Breast epithelium (tissue), 4 donors: ENCODE measurements at regions not wholly inside any gene's neighbourhood (a gene's known extent, or its start where the extent isn't known, plus 50 kb on each side); places are given as distances from the start of the nearest gene placed in this dataset.
"Not testable (repeated sequence)": the region's sequence is repeated elsewhere in the genome, so short reads cannot be mapped to it uniquely, and the experiment has no call there.

Source experiments
- DNase-seq, 2 donors: peaks; one replicate each; pipeline ENCODE4 v3.0.0-alpha.2; 2019; ENCODE audit warnings: low spot score in 2 of 2
- H3K27ac ChIP-seq, 2 donors: fragments of 200-600 bp; sonication (generic) in 1 of 2; one replicate each; pipeline ENCODE4 v1.5.1; 2016 to 2019; ENCODE audit warnings: mild to moderate bottlenecking in 1 of 2
- H3K27me3 ChIP-seq, 2 donors: fragments of 200-600 bp; sonication (generic) in 1 of 2; one replicate each; pipeline versions ENCODE4 v1.5.1 to v1.6.0; 2017 to 2019; ENCODE audit warnings: control low read depth in 1 of 2, mild to moderate bottlenecking in 1 of 2
- H3K36me3 ChIP-seq: fragments of 200-600 bp; one replicate; pipeline ENCODE4 v1.5.1; 2019
- H3K4me1 ChIP-seq, 2 donors: fragments of 200-600 bp; sonication (generic); one replicate each; pipeline ENCODE4 v1.5.1; 2016 to 2019; ENCODE audit warnings: control low read depth in 1 of 2
- H3K4me3 ChIP-seq, 3 donors: fragments of 200-600 bp; sonication (generic); 1 replicate in 2 of 3; 2 replicates in 1 of 3; pipeline ENCODE4 v1.5.1; 2016 to 2019; ENCODE audit warnings: mild to moderate bottlenecking in 3 of 3, moderate library complexity in 2 of 3
- H3K9me3 ChIP-seq, 2 donors: fragments of 200-600 bp; sonication (generic) in 1 of 2; one replicate each; pipeline ENCODE4 v1.5.1; 2016 to 2019; ENCODE audit warnings: control low read depth in 1 of 2
- POLR2A ChIP-seq: fragments of 450-650 bp; IDR thresholded peaks from one replicate; pipeline ENCODE4 v1.6.1; 2016; ENCODE audit warnings: antibody characterized with exemption, mild to moderate bottlenecking, moderate library complexity
- POLR2AphosphoS5 ChIP-seq, 3 donors: sonication (generic); formaldehyde crosslinking; IDR thresholded peaks; one replicate each; pipeline ENCODE4 v1.6.1; 2017; ENCODE audit warnings: antibody characterized with exemption in 3 of 3
- intact Hi-C: fragments of 100-400 bp; cut with DNase I; formaldehyde crosslinking; loops from one replicate; pipeline ENCODE4 v1.15.1; 2023; ENCODE audit warnings: low total_unique reads
- TF ChIP-seq, protein P1 (sequence below), 3 donors: fragments of 450-650 bp; IDR thresholded peaks; one replicate each; pipeline ENCODE4 v1.5.1; 2016 to 2017; ENCODE audit warnings: antibody characterized with exemption in 3 of 3, mild to moderate bottlenecking in 3 of 3, moderate library complexity in 3 of 3

GRCh38 chr14:46573498-46573897 is 78.1 kb downstream of the RPL10L start:
- Histone ChIP-seq H3K4me1 (no peaks in the 10 kb centered on the region), H3K27ac (no peak overlapping the region), H3K4me3 (no peak overlapping the region), H3K27me3 (no peaks in the 10 kb centered on the region), H3K36me3 (no peaks in the 10 kb centered on the region), H3K9me3 (peaks cover 0 to 4% of the 10 kb centered on the region in 2 donors)
- DNase-seq = no peak
- intact Hi-C loops = no loop called here
- TF ChIP-seq POLR2A (no peak), POLR2AphosphoS5 (IDR thresholded peaks at IDR 0.05) (no peak)
- TF ChIP-seq, protein P1, sequence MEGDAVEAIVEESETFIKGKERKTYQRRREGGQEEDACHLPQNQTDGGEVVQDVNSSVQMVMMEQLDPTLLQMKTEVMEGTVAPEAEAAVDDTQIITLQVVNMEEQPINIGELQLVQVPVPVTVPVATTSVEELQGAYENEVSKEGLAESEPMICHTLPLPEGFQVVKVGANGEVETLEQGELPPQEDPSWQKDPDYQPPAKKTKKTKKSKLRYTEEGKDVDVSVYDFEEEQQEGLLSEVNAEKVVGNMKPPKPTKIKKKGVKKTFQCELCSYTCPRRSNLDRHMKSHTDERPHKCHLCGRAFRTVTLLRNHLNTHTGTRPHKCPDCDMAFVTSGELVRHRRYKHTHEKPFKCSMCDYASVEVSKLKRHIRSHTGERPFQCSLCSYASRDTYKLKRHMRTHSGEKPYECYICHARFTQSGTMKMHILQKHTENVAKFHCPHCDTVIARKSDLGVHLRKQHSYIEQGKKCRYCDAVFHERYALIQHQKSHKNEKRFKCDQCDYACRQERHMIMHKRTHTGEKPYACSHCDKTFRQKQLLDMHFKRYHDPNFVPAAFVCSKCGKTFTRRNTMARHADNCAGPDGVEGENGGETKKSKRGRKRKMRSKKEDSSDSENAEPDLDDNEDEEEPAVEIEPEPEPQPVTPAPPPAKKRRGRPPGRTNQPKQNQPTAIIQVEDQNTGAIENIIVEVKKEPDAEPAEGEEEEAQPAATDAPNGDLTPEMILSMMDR (IDR thresholded peaks at IDR 0.05) = no peak

DNA sequence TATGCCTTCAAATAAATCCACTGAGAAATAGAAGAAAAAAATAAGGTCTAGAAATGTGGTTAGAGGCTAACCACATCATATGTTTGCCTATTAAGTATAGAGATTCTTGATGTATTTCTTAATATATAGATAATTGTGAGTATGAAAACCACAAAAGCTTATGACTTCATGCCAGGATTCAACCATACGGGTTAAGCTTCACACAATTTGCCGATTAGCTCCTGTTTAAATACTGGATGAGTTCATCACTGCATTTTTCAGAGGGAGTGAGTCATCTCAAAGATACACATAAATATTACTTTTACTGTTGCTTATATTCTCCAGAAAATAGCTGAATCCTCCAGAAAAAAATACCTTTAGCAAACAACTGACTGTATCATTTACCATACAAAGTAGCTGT is 79.6 kb downstream of the RPL10L start:
- Histone ChIP-seq H3K4me1 (no peaks in the 10 kb centered on the region), H3K36me3 (no peaks in the 10 kb centered on the region), H3K27ac (no peak overlapping the region), H3K27me3 (no peaks in the 10 kb centered on the region), H3K9me3 (peaks cover 0 to 4% of the 10 kb centered on the region in 2 donors), H3K4me3 (no peak overlapping the region)
- intact Hi-C loops = no loop called here
- DNase-seq = no peak
- TF ChIP-seq POLR2A = no peak
- TF ChIP-seq POLR2AphosphoS5 (IDR thresholded peaks at IDR 0.05) = no peak
- TF ChIP-seq, protein P1 (IDR thresholded peaks at IDR 0.05) = no peak

GRCh38 chr14:46568161-46568560 is 83.4 kb downstream of the RPL10L start:
- intact Hi-C loops, H3K4me1 ChIP-seq, H3K27me3 ChIP-seq, H3K4me3 ChIP-seq, H3K27ac ChIP-seq, DNase-seq, H3K36me3 ChIP-seq, H3K9me3 ChIP-seq: not testable (repeated sequence)

GRCh38 chr14:46550836-46551235 is 100.7 kb downstream of the RPL10L start:
- no peak overlapping the region for H3K27ac ChIP-seq
- peaks cover 0 to 1% of the 10 kb centered on the region in 2 donors for H3K9me3 ChIP-seq
- H3K27me3 ChIP-seq = no peaks in the 10 kb centered on the region
- TF ChIP-seq POLR2AphosphoS5 (IDR thresholded peaks at IDR 0.05) = no peak
- no peak for TF ChIP-seq POLR2A
- TF ChIP-seq, protein P1 (IDR thresholded peaks at IDR 0.05) = no peak
- no peaks in the 10 kb centered on the region for H3K4me1 ChIP-seq
- DNase-seq = no peak
- H3K36me3 ChIP-seq = no peaks in the 10 kb centered on the region
- intact Hi-C loops = no loop called here
- no peak overlapping the region for H3K4me3 ChIP-seq

DNA sequence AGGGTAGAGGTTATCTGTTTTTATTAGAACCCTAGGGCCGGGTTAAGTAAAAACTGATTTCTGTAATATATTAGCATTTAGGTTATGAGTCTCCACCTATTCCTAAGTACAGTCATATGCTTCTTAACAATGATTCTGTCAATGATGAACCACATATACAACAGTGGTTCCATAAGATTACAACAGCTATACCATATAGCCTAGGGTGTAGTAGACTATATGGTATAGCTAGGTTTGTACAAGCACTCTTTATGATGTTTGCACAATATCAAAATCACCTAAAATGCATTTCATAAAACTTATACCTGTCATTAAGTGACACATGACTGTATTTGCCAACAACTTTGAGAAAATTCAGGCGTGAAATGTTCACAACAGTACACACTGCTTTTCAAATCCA is 110.6 kb downstream of the RPL10L start:
- TF ChIP-seq POLR2AphosphoS5 (IDR thresholded peaks at IDR 0.05) (no peak), POLR2A (no peak)
- TF ChIP-seq, protein P1 (IDR thresholded peaks at IDR 0.05) = no peak
- no peaks in the 10 kb centered on the region for H3K9me3 ChIP-seq
- no peaks in the 10 kb centered on the region for H3K36me3 ChIP-seq
- intact Hi-C loops = no loop called here
- H3K4me1 ChIP-seq = no peaks in the 10 kb centered on the region
- H3K27ac ChIP-seq = no peak overlapping the region
- H3K27me3 ChIP-seq = no peaks in the 10 kb centered on the region
- H3K4me3 ChIP-seq = no peak overlapping the region
- no peak for DNase-seq

- TF ChIP-seq, protein P1 (IDR thresholded peaks at IDR 0.05) = no peak
- no peak for TF ChIP-seq POLR2A
- TF ChIP-seq POLR2AphosphoS5 (IDR thresholded peaks at IDR 0.05) = no peak
- no peaks in the 10 kb centered on the region for H3K4me1 ChIP-seq
- H3K27ac ChIP-seq = no peak overlapping the region
- no peaks in the 10 kb centered on the region for H3K27me3 ChIP-seq
- H3K9me3 ChIP-seq = no peaks in the 10 kb centered on the region
- H3K4me3 ChIP-seq = no peak overlapping the region
- intact Hi-C loops = no loop called here
- no peaks in the 10 kb centered on the region for H3K36me3 ChIP-seq
- no peak for DNase-seq
Measured at GRCh38 chr14:46519121-46519520, 132.5 kb downstream of the RPL10L start.

DNA sequence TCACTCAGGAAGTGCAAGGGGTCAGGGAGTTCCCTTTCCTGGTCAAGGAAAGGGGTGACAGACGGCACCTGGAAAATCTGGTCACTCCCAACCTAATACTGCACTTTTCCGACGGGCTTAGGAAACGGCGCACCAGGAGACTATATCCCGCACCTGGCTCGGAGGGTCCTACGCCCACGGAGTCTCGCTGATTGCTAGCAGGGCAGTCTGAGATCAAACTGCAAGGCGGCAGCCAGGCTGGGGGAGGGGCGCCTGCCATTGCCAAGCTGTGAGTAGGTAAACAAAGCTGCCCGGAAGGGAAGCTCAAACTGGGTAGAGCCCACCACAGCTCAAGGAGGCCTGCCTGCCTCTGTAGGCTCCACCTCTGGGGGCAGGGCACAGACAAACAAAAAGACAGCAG is 142.8 kb downstream of the RPL10L start:
- H3K27ac ChIP-seq, DNase-seq, intact Hi-C loops, H3K4me3 ChIP-seq, H3K27me3 ChIP-seq, H3K4me1 ChIP-seq, H3K9me3 ChIP-seq, H3K36me3 ChIP-seq: not testable (repeated sequence)
